Suprapubic skin (tissue), 4 donors: ENCODE measurements at regions not wholly inside any gene's neighbourhood (a gene's known extent, or its start where the extent isn't known, plus 50 kb on each side); places are given as distances from the start of the nearest gene placed in this dataset.
"Not testable (repeated sequence)": the region's sequence is repeated elsewhere in the genome, so short reads cannot be mapped to it uniquely, and the experiment has no call there.

Source experiments
- DNase-seq, 2 donors: peaks; one replicate each; pipeline ENCODE4 v3.0.0-alpha.2; 2019; ENCODE audit warnings: low spot score in 2 of 2
- H3K27ac ChIP-seq: fragments of 200-600 bp; sonication (generic); one replicate; pipeline ENCODE4 v1.5.1; 2019
- H3K27me3 ChIP-seq: fragments of 200-600 bp; sonication (generic); one replicate; pipeline ENCODE4 v1.5.1; 2019
- H3K36me3 ChIP-seq: fragments of 200-600 bp; sonication (generic); one replicate; pipeline ENCODE4 v1.5.1; 2019
- H3K4me1 ChIP-seq: fragments of 200-600 bp; sonication (generic); one replicate; pipeline ENCODE4 v1.5.1; 2019
- H3K4me3 ChIP-seq: fragments of 200-600 bp; sonication (generic); one replicate; pipeline ENCODE4 v1.5.1; 2019; ENCODE audit warnings: mild to moderate bottlenecking
- H3K9me3 ChIP-seq: fragments of 200-600 bp; sonication (generic); one replicate; pipeline ENCODE4 v1.5.1; 2019
- EP300 ChIP-seq: sonication (generic); formaldehyde crosslinking; IDR thresholded peaks from one replicate; pipeline ENCODE4 v1.6.1; 2017; ENCODE audit warnings: antibody characterized with exemption
- POLR2A ChIP-seq, 2 donors: fragments of 450-650 bp; IDR thresholded peaks; one replicate each; pipeline ENCODE4 v1.6.1; 2017; ENCODE audit warnings: antibody characterized with exemption in 2 of 2, mild to moderate bottlenecking in 2 of 2, moderate library complexity in 2 of 2
- POLR2AphosphoS5 ChIP-seq, 3 donors: sonication (generic); formaldehyde crosslinking; IDR thresholded peaks; one replicate each; pipeline ENCODE4 v1.6.1; 2017; ENCODE audit warnings: antibody characterized with exemption in 3 of 3
- WGBS: methylation state at CpG from one replicate; pipeline ENCODE4 v1.1.5; 2018; 5-methylcytosine and 5-hydroxymethylcytosine counted together
- TF ChIP-seq, protein P1 (sequence below), 2 donors: fragments of 200-600 bp in 1 of 2; fragments of 450-650 bp in 1 of 2; sonication (generic) in 1 of 2; IDR thresholded peaks; one replicate each; pipeline ENCODE4 v1.5.1; 2016 to 2019; ENCODE audit warnings: antibody characterized with exemption in 2 of 2, mild to moderate bottlenecking in 1 of 2, moderate library complexity in 1 of 2

DNA sequence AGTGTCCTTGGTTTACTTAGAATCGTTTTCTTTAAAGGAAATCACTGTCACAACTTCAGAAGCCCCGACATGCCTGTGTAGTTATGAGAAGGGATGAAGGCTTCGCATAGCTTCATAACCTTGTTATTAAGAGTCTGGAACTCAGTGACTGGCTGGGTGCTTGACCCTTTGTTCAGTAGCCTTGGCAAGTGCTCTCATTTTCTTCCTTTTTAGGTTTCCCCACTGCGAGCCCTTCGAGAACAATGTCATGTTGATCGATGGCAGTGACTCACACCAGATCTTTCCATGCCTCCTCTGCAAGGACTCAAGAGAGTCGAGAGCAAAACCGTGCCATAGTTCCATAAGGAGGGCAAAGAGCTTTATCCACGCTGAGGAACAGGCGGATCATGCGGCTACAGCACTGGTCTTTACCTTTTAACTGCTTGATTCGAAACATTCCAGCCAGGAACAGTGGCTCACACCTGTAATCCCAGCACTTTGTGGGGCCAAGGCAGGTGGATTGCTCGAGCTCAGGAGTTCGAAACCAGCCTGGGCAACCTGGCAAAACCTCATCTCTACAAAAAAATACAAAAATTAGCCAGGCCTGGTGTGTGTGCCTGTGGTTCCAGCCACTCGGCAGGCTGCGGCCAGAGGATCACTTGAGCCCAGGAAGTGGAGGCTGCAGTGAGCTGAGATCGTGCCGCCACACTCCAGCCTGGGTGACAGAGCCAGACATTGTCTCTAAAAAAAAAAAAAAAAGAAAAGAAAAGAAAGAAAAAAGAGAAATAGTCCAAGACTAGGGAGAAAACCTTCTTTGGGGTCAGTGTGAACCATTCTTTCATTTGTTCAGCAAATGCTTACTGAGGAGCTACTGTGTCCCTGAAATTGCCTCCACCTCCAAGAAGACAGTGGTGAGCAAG is 95.4 kb upstream of the ERRFI1 start:
- no peak overlapping the region for H3K4me3 ChIP-seq
- TF ChIP-seq EP300, result peak; percentile 88
- peak in 1 of 3 donors; percentile 69 for TF ChIP-seq POLR2AphosphoS5 (IDR thresholded peaks at IDR 0.05)
- TF ChIP-seq POLR2A (IDR thresholded peaks at IDR 0.05), result no peak
- TF ChIP-seq, protein P1, sequence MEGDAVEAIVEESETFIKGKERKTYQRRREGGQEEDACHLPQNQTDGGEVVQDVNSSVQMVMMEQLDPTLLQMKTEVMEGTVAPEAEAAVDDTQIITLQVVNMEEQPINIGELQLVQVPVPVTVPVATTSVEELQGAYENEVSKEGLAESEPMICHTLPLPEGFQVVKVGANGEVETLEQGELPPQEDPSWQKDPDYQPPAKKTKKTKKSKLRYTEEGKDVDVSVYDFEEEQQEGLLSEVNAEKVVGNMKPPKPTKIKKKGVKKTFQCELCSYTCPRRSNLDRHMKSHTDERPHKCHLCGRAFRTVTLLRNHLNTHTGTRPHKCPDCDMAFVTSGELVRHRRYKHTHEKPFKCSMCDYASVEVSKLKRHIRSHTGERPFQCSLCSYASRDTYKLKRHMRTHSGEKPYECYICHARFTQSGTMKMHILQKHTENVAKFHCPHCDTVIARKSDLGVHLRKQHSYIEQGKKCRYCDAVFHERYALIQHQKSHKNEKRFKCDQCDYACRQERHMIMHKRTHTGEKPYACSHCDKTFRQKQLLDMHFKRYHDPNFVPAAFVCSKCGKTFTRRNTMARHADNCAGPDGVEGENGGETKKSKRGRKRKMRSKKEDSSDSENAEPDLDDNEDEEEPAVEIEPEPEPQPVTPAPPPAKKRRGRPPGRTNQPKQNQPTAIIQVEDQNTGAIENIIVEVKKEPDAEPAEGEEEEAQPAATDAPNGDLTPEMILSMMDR (IDR thresholded peaks at IDR 0.05), result no peak
- no peaks in the 10 kb centered on the region for H3K36me3 ChIP-seq
- no peaks in the 10 kb centered on the region for H3K27me3 ChIP-seq
- peak overlapping the region; percentile 84 for H3K27ac ChIP-seq
- WGBS, result 51% methylated on average over 17 of the region's 18 CpGs
- peak in 1 of 2 donors; percentile 77 for DNase-seq
- peaks cover 31% of the 10 kb centered on the region for H3K4me1 ChIP-seq
- no peaks in the 10 kb centered on the region for H3K9me3 ChIP-seq

DNA sequence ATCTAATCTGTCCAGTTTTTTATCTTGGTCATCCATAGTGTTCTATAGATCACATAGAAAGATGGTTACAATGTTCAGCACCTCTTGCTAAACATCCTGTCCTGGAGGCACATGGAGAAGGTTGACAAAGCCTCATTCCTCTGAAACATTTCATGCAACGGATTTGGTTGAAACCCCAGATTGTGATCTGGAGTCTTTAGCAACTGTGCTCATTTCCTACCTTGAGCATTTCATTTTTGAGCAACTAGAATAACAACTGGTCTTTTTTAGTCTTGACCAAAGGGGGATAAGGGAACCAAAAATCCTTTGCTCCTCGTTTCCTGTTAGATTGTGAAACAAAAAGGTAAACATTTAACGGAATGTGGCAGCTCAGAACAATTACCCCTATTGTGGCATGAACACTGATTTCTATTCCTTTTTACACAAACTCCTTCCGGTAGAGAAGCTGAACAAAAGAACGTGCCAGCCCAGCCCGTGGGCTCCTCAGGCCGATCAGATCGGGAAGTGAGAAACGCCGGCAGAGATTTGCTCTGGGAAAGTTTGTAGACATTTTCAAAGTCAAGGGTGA is 94.7 kb upstream of the ERRFI1 start:
- Histone ChIP-seq H3K9me3 (no peaks in the 10 kb centered on the region), H3K4me1 (peaks cover 38% of the 10 kb centered on the region), H3K4me3 (no peak overlapping the region), H3K36me3 (no peaks in the 10 kb centered on the region), H3K27me3 (no peaks in the 10 kb centered on the region), H3K27ac (peak overlapping the region; percentile 84)
- WGBS, result 47% methylated on average over 10 of the region's 10 CpGs
- peak in 1 of 2 donors; percentile 50 for DNase-seq
- TF ChIP-seq, protein P1 (IDR thresholded peaks at IDR 0.05), result no peak
- TF ChIP-seq POLR2AphosphoS5 (IDR thresholded peaks at IDR 0.05) (no peak), POLR2A (IDR thresholded peaks at IDR 0.05) (no peak), EP300 (no peak)

DNA sequence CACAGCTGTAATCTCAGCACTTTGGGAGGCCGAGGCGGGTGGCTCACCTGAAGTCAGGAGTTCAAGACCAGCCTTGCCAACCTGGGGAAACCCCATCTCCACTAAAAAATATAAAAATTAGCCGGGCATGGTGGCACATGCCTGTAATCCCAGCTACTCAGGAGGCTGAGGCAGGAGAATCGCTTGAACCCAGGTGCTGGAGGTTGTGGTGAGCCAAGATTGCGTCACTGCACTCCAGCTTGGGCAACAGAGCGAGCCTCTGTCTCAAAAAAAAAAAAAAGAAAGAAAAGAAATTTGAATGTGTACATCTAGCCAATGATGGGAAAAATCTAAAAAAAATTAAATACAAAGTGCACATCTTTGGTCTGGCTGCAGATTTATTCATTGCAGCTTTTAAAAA is 92.6 kb upstream of the ERRFI1 start:
- 77% methylated on average over 6 of the region's 6 CpGs for whole genome bisulfite sequencing
- not testable (repeated sequence) for H3K9me3 ChIP-seq, H3K27me3 ChIP-seq, H3K27ac ChIP-seq, H3K36me3 ChIP-seq, H3K4me3 ChIP-seq
- H3K4me1 ChIP-seq, result peaks cover 43% of the 10 kb centered on the region
- DNase-seq, result peak in 1 of 2 donors; percentile 32

DNA sequence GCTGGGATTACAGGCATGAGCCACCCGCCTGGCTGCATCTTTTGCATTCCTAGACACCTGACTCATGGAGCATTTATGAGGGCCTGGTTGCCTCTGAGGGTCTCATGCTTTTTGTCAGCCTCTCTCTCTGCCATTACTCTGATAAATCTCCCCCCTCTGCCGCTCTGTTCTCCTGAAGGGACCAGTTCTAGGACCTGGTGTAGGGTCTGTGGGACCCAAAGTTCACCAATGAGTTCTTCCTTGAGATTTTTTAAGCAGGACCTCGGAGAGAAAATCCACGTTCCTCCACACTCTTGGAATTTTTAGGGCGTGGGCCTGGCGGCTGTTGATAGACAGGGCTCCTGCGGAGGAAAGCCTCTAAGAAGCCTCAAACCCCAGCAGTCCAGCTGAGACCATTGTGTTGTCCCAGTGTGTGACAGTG is 91.9 kb upstream of the ERRFI1 start:
- Histone ChIP-seq H3K4me3 (no peak overlapping the region), H3K27me3 (no peaks in the 10 kb centered on the region), H3K27ac (peak overlapping the region; percentile 52), H3K4me1 (peaks cover 45% of the 10 kb centered on the region), H3K36me3 (no peaks in the 10 kb centered on the region), H3K9me3 (no peaks in the 10 kb centered on the region)
- no peak for DNase-seq
- TF ChIP-seq POLR2A (IDR thresholded peaks at IDR 0.05), result no peak
- TF ChIP-seq, protein P1 (IDR thresholded peaks at IDR 0.05), result no peak
- no peak for TF ChIP-seq EP300
- no peak for TF ChIP-seq POLR2AphosphoS5 (IDR thresholded peaks at IDR 0.05)
- WGBS, result 93% methylated on average over 7 of the region's 7 CpGs

DNA sequence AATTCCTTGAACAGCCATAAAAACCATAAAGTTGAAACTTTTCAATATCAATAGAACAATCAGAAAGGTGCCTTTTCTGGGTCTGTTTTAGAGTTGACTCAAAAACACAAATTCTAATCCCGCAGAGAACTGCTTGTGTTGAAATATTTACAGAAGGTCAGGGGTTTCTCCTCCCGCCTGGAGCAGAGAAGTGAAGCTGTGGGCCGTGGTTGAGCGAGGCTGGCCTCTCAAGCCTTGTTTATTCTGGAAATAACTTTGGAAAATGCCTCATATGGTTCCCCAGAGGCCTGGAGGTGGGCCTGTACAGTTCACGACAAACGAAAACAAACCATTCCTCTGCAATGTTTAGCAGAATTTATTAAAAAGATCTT is 90.8 kb upstream of the ERRFI1 start:
- WGBS, result 55% methylated on average over 6 of the region's 6 CpGs
- H3K4me3 ChIP-seq, result no peak overlapping the region
- peak overlapping the region; percentile 73 for H3K27ac ChIP-seq
- no peaks in the 10 kb centered on the region for H3K9me3 ChIP-seq
- no peaks in the 10 kb centered on the region for H3K27me3 ChIP-seq
- TF ChIP-seq POLR2A (IDR thresholded peaks at IDR 0.05) (no peak), POLR2AphosphoS5 (IDR thresholded peaks at IDR 0.05) (no peak), EP300 (no peak)
- TF ChIP-seq, protein P1 (IDR thresholded peaks at IDR 0.05), result no peak
- no peaks in the 10 kb centered on the region for H3K36me3 ChIP-seq
- H3K4me1 ChIP-seq, result peaks cover 49% of the 10 kb centered on the region
- DNase-seq, result peak in 1 of 2 donors; percentile 88
